ENCODE measurements at regions not wholly inside any gene's neighbourhood (a gene's known extent, or its start where the extent isn't known, plus 50 kb on each side); places are given as distances from the start of the nearest gene placed in this dataset.

GRCh38 chr9:87818308-87818707 lies 64.4 kb upstream of the SPATA31E1 start:
- TF ChIP-seq CTCF (IDR thresholded peaks at IDR 0.05; ENCODE audit: low read depth, low read length) (no peak), EZH2phosphoT487 (IDR thresholded peaks at IDR 0.05; ENCODE audit: low read depth) (no peak)
